HG03354 (cell line): ENCODE measurements at regions not wholly inside any gene's neighbourhood (a gene's known extent, or its start where the extent isn't known, plus 50 kb on each side); places are given as distances from the start of the nearest gene placed in this dataset.

Source experiments
- ATAC-seq: cut with Tn5 transposase; IDR thresholded peaks from one replicate; pipeline ENCODE4 v1.9.1; 2021; ENCODE audit warnings: mild to moderate bottlenecking; ENCODE audit not compliant: unreplicated experiment, poor library complexity, severe bottlenecking

- no peak for ATAC-seq
These were observed 182.1 kb upstream of the TP63 start for GRCh38 chr3:189449084-189449483.

- no peak for ATAC-seq
These were observed 176.2 kb upstream of the TP63 start for GRCh38 chr3:189455009-189455408.

- no peak for ATAC-seq
These were observed 175.4 kb upstream of the TP63 start for GRCh38 chr3:189455641-189456417.

- ATAC-seq, result no peak
These were observed 174.0 kb upstream of the TP63 start for GRCh38 chr3:189457201-189457607.

GRCh38 chr3:189457631-189458412 is 173.4 kb upstream of the TP63 start:
- no peak for ATAC-seq

- no peak for ATAC-seq
These were observed 172.7 kb upstream of the TP63 start for GRCh38 chr3:189458528-189458927.

- no peak for ATAC-seq
These were observed 172.0 kb upstream of the TP63 start for GRCh38 chr3:189459231-189459630.

- ATAC-seq, result no peak
These were observed 170.7 kb upstream of the TP63 start for GRCh38 chr3:189460511-189460910.

GRCh38 chr3:189464799-189465198 is 166.4 kb upstream of the TP63 start:
- no peak for ATAC-seq

- no peak for ATAC-seq
These were observed 165.2 kb upstream of the TP63 start for GRCh38 chr3:189466004-189466403.

GRCh38 chr3:189467451-189467850 is 163.7 kb upstream of the TP63 start:
- ATAC-seq, result no peak

- ATAC-seq, result no peak
These were observed 156.2 kb upstream of the TP63 start for GRCh38 chr3:189474944-189475343.

- ATAC-seq, result no peak
These were observed 153.6 kb upstream of the TP63 start for GRCh38 chr3:189477614-189478013.

GRCh38 chr3:189486556-189486955 is 144.6 kb upstream of the TP63 start:
- ATAC-seq, result no peak

GRCh38 chr3:189488241-189488767 is 142.9 kb upstream of the TP63 start:
- ATAC-seq, result no peak

GRCh38 chr3:189490337-189490736 is 140.9 kb upstream of the TP63 start:
- ATAC-seq, result no peak

GRCh38 chr3:189490749-189491148 is 140.4 kb upstream of the TP63 start:
- no peak for ATAC-seq

- ATAC-seq, result no peak
These were observed 139.4 kb upstream of the TP63 start for GRCh38 chr3:189491831-189492230.

GRCh38 chr3:189493271-189493670 is 137.9 kb upstream of the TP63 start:
- ATAC-seq, result no peak

- no peak for ATAC-seq
These were observed 136.6 kb upstream of the TP63 start for GRCh38 chr3:189494632-189495031.
